ENCODE measurements at regions not wholly inside any gene's neighbourhood (a gene's known extent, or its start where the extent isn't known, plus 50 kb on each side); places are given as distances from the start of the nearest gene placed in this dataset.

DNA sequence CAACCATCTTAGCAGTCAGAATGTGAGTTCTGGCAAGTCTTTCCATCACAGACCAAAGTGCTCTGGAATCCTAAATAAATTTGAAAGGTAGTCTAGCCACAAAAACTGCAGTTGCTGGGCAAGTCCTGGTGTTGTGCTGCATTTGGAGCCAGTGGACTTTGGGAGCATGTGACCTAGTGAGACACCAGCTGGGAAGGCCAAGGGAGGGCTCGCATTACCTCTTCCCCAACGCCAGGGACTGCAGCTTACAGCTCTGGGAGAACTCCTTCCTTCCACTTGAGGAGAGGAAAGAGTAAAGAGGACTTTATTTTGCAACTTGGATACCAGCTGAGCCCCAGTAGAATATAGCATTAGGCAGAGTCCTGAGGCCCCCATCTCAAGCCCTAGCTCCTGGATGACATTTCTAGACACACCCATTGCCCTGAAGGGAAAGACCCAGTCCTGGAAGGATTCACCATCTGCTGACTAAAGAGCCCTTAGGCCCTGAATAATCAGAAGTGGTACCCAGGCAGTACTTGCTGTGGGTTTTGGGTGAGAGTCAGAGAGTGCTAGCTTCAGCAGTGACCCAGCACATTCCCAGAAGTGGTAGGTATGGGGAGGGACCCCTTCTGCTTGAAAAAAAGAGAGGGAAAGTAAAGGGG lies 190.7 kb downstream of the NUF2 start:
- Mint-ChIP-seq H3K27ac (no peak overlapping the region), H3K27me3 (no peaks in the 10 kb centered on the region), H3K4me1 (no peaks in the 10 kb centered on the region), H3K36me3 (no peaks in the 10 kb centered on the region), H3K9me3 (peaks cover 3 to 15% (median 6%) of the 10 kb centered on the region in 3 donors), H3K4me3 (no peak overlapping the region)
- Histone ChIP-seq H3K27ac (ENCODE audit: low read length) (no peak overlapping the region), H3K4me1 (ENCODE audit: control insufficient read depth in 1 of 2, extremely low read depth in 1 of 2, insufficient read depth in 2 of 2, low read length in 2 of 2) (no peaks in the 10 kb centered on the region), H3K36me3 (ENCODE audit: control insufficient read depth in 2 of 2, extremely low read depth in 1 of 2, insufficient read depth in 1 of 2, low read length in 1 of 2) (no peaks in the 10 kb centered on the region), H3K9me3 (no peaks in the 10 kb centered on the region), H3K4me3 (ENCODE audit: control insufficient read depth in 1 of 2, extremely low read depth in 1 of 2, low read length in 1 of 2) (no peak overlapping the region), H3K27me3 (replicated peaks in 1 of 2; ENCODE audit: control insufficient read depth in 2 of 2, extremely low read depth in 1 of 2, insufficient read depth in 2 of 2, low read length in 1 of 2) (no peaks in the 10 kb centered on the region)
- WGBS (ENCODE audit: insufficient coverage) = no CpG with 5 or more reads among the region's 2 CpGs
- ATAC-seq (replicated peaks in 1 of 4) = no peak
- ChIA-PET CTCF (no interaction called here), POLR2A (no interaction called here)
- no peak for DNase-seq

DNA sequence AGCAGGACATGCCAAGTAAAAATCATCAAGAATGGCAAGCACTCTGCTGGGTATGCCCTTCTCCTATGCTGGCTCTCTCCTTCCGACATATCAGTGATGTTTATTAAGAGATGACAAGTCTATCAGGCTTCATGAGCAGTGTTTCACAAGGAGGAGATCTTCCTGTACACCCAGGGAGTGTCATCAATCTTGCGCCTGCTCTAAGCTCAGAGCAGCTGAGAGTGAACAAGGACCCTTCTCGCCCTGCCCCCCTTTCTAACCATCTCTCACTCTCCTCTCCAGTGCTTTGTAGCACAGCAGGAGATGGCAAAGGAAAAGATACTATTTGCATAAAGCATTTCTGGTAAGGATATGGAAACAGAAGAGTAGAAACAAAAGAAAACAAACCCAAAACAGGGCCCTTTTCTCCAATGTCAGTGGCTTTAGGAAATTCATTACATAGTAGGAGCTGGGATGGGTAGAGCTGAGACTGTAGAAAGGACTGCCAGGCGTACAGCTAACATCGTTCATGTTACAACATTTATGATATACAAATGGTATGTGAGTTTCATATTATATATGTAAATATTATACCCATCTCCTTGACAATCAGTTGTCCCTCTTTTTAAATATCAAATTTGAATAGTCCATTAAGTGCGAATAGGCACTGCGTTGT lies 201.7 kb downstream of the NUF2 start:
- Histone ChIP-seq H3K27me3 (replicated peaks in 1 of 2; ENCODE audit: control insufficient read depth in 2 of 2, extremely low read depth in 1 of 2, insufficient read depth in 2 of 2, low read length in 1 of 2) (no peaks in the 10 kb centered on the region), H3K36me3 (ENCODE audit: control insufficient read depth in 2 of 2, extremely low read depth in 1 of 2, insufficient read depth in 1 of 2, low read length in 1 of 2) (no peaks in the 10 kb centered on the region), H3K4me1 (ENCODE audit: control insufficient read depth in 1 of 2, extremely low read depth in 1 of 2, insufficient read depth in 2 of 2, low read length in 2 of 2) (no peaks in the 10 kb centered on the region), H3K9me3 (no peaks in the 10 kb centered on the region), H3K27ac (ENCODE audit: low read length) (no peak overlapping the region), H3K4me3 (ENCODE audit: control insufficient read depth in 1 of 2, extremely low read depth in 1 of 2, low read length in 1 of 2) (no peak overlapping the region)
- POLR2A ChIA-PET = no interaction called here
- Mint-ChIP-seq H3K9me3 (peaks cover 0 to 3% (median 2%) of the 10 kb centered on the region in 3 donors), H3K4me3 (no peak overlapping the region), H3K27me3 (peaks cover 2 to 3% of the 10 kb centered on the region in 2 donors), H3K27ac (no peak overlapping the region), H3K4me1 (no peaks in the 10 kb centered on the region), H3K36me3 (no peaks in the 10 kb centered on the region)
- ATAC-seq (replicated peaks in 1 of 4) (no peak), DNase-seq (no peak)
- CTCF ChIA-PET = no interaction called here
- 100% methylated on average over 1 of the region's 7 CpGs for WGBS (ENCODE audit: insufficient coverage)

DNA sequence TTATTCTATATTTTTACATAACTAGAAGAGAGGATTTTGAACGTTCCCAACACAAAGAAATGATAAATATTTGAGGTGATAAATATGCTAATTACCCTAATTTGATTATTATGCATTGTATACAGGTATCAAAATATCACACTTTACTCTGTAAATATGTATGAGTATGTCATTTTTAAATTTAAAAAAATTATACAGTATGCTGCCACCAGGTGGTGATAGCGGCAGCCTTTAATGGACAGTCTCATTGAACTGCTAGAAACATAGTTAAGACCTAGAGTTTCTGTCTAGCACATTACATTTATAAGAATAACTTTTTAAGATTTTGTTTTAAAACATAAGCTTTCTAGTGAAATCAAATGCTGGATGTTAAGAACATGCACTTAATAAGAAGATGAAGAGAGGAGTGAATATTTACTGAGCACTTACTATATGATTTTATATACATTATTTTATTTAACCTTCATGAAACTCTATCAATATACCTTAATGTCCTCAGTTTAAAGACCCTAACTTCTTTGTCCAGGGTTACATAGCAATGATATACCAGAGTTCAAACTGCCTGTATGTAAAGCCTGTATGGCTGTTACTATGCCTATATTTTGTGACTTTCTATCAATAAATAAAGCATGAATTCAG lies 207.1 kb downstream of the NUF2 start:
- DNase-seq (peak in 1 of 35 experiments; percentile 1), ATAC-seq (replicated peaks in 1 of 4) (no peak)
- Histone ChIP-seq H3K36me3 (ENCODE audit: control insufficient read depth in 2 of 2, extremely low read depth in 1 of 2, insufficient read depth in 1 of 2, low read length in 1 of 2) (no peaks in the 10 kb centered on the region), H3K4me3 (ENCODE audit: control insufficient read depth in 1 of 2, extremely low read depth in 1 of 2, low read length in 1 of 2) (no peak overlapping the region), H3K9me3 (no peaks in the 10 kb centered on the region), H3K4me1 (ENCODE audit: control insufficient read depth in 1 of 2, extremely low read depth in 1 of 2, insufficient read depth in 2 of 2, low read length in 2 of 2) (no peaks in the 10 kb centered on the region), H3K27me3 (replicated peaks in 1 of 2; ENCODE audit: control insufficient read depth in 2 of 2, extremely low read depth in 1 of 2, insufficient read depth in 2 of 2, low read length in 1 of 2) (no peaks in the 10 kb centered on the region), H3K27ac (ENCODE audit: low read length) (no peak overlapping the region)
- CTCF ChIA-PET = no interaction called here
- POLR2A ChIA-PET = no interaction called here
- H3K27me3 Mint-ChIP-seq = peaks cover 3 to 4% of the 10 kb centered on the region in 2 donors
- H3K27ac Mint-ChIP-seq = no peak overlapping the region
- no CpG with 5 or more reads among the region's 2 CpGs for WGBS (ENCODE audit: insufficient coverage)
- no peak overlapping the region for H3K4me3 Mint-ChIP-seq
- no peaks in the 10 kb centered on the region for H3K4me1 Mint-ChIP-seq
- H3K9me3 Mint-ChIP-seq = peaks cover 0 to 2% (median 2%) of the 10 kb centered on the region in 3 donors
- no peaks in the 10 kb centered on the region for H3K36me3 Mint-ChIP-seq

DNA sequence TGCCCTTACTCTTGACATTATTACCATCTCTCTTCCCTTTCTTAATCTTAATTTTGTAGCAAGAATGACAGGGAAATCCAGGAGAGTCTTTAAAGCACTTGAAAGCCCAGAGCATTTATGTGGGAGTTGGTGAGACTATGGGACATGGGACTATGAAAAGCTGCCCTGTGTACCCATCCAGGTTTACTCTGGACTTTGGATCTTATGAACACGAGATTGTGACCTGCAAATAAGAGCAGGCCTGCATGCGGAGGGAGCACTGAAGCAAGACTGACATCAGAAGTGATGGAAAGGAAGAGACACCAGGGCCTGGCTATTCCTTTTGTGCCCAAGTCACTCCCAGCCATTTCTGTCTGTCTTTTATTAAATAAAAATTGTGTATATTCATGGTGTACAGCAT lies 209.6 kb downstream of the NUF2 start:
- no peak for DNase-seq
- Mint-ChIP-seq H3K4me1 (no peaks in the 10 kb centered on the region), H3K9me3 (peaks cover 0 to 7% (median 3%) of the 10 kb centered on the region in 3 donors), H3K27ac (no peak overlapping the region), H3K36me3 (no peaks in the 10 kb centered on the region), H3K27me3 (peaks cover under 1 to 4% of the 10 kb centered on the region in 2 donors), H3K4me3 (no peak overlapping the region)
- H3K27ac ChIP-seq (ENCODE audit: low read length) = no peak overlapping the region
- WGBS (ENCODE audit: insufficient coverage) = 14% methylated on average over 1 of the region's 2 CpGs
- POLR2A ChIA-PET = no interaction called here
- no peaks in the 10 kb centered on the region for H3K36me3 ChIP-seq (ENCODE audit: control insufficient read depth in 2 of 2, extremely low read depth in 1 of 2, insufficient read depth in 1 of 2, low read length in 1 of 2)
- H3K4me3 ChIP-seq (ENCODE audit: control insufficient read depth in 1 of 2, extremely low read depth in 1 of 2, low read length in 1 of 2) = no peak overlapping the region
- CTCF ChIA-PET = no interaction called here
- no peaks in the 10 kb centered on the region for H3K27me3 ChIP-seq (replicated peaks in 1 of 2; ENCODE audit: control insufficient read depth in 2 of 2, extremely low read depth in 1 of 2, insufficient read depth in 2 of 2, low read length in 1 of 2)
- no peaks in the 10 kb centered on the region for H3K9me3 ChIP-seq
- ATAC-seq (replicated peaks in 1 of 4) = no peak
- H3K4me1 ChIP-seq (ENCODE audit: control insufficient read depth in 1 of 2, extremely low read depth in 1 of 2, insufficient read depth in 2 of 2, low read length in 2 of 2) = no peaks in the 10 kb centered on the region

DNA sequence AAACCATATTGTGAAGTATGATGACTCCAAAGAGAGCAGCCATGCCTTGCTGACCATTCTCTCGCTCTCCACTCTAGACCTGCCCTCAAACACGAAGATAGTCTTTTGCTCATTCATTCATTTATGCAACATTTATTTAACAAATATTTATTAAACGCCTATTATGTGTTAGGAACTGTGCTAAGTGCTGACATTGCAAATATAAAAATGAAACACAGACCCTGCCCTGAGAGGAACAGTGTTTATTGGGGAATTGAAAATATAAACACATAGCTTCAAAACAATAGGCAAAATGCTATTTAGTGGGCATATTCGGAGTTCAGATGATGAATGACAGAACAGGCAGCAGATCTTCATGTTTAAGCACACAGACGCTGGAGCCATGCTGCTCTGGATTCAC lies 213.6 kb downstream of the NUF2 start:
- H3K4me1 Mint-ChIP-seq = no peaks in the 10 kb centered on the region
- no peak overlapping the region for H3K4me3 Mint-ChIP-seq
- H3K27me3 ChIP-seq (replicated peaks in 1 of 2; ENCODE audit: control insufficient read depth in 2 of 2, extremely low read depth in 1 of 2, insufficient read depth in 2 of 2, low read length in 1 of 2) = no peaks in the 10 kb centered on the region
- ATAC-seq (replicated peaks in 1 of 4) (no peak), DNase-seq (no peak)
- H3K27me3 Mint-ChIP-seq = peaks cover 0 to 2% of the 10 kb centered on the region in 2 donors
- ChIA-PET POLR2A (no interaction called here), CTCF (no interaction called here)
- no peak overlapping the region for H3K27ac Mint-ChIP-seq
- no peak overlapping the region for H3K27ac ChIP-seq (ENCODE audit: low read length)
- H3K36me3 Mint-ChIP-seq = no peaks in the 10 kb centered on the region
- H3K36me3 ChIP-seq (ENCODE audit: control insufficient read depth in 2 of 2, extremely low read depth in 1 of 2, insufficient read depth in 1 of 2, low read length in 1 of 2) = no peaks in the 10 kb centered on the region
- H3K4me3 ChIP-seq (ENCODE audit: control insufficient read depth in 1 of 2, extremely low read depth in 1 of 2, low read length in 1 of 2) = no peak overlapping the region
- H3K4me1 ChIP-seq (ENCODE audit: control insufficient read depth in 1 of 2, extremely low read depth in 1 of 2, insufficient read depth in 2 of 2, low read length in 2 of 2) = no peaks in the 10 kb centered on the region
- WGBS (ENCODE audit: insufficient coverage) = 20% methylated on average over 1 of the region's 5 CpGs
- H3K9me3 ChIP-seq = no peaks in the 10 kb centered on the region
- peaks cover 0 to 7% (median 3%) of the 10 kb centered on the region in 3 donors for H3K9me3 Mint-ChIP-seq

DNA sequence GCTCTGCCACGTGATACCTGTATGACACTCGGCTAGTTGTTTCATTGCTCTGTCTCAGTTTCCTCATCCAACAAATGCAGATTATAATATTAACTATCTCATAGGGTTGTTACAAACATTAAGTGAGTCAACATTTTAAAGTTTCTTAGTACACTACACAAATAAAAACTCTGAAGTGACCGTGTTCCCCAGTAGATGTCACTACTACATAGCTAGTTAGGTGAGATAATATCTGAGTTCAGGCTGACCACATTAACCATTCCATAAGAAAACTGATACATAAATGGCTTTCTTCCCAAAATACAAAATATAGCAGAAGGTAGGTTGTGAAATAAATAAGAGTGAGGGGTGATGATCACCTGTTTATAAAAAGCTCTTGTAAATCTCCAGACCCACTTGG lies 214.1 kb downstream of the NUF2 start:
- no peaks in the 10 kb centered on the region for H3K36me3 ChIP-seq (ENCODE audit: control insufficient read depth in 2 of 2, extremely low read depth in 1 of 2, insufficient read depth in 1 of 2, low read length in 1 of 2)
- H3K9me3 ChIP-seq = no peaks in the 10 kb centered on the region
- no peaks in the 10 kb centered on the region for H3K27me3 ChIP-seq (replicated peaks in 1 of 2; ENCODE audit: control insufficient read depth in 2 of 2, extremely low read depth in 1 of 2, insufficient read depth in 2 of 2, low read length in 1 of 2)
- ATAC-seq (replicated peaks in 1 of 4) = no peak
- H3K4me3 Mint-ChIP-seq = no peak overlapping the region
- peaks cover 0 to 2% of the 10 kb centered on the region in 2 donors for H3K27me3 Mint-ChIP-seq
- H3K27ac ChIP-seq (ENCODE audit: low read length) = no peak overlapping the region
- CTCF ChIA-PET = no interaction called here
- no peaks in the 10 kb centered on the region for H3K4me1 Mint-ChIP-seq
- no peaks in the 10 kb centered on the region for H3K4me1 ChIP-seq (ENCODE audit: control insufficient read depth in 1 of 2, extremely low read depth in 1 of 2, insufficient read depth in 2 of 2, low read length in 2 of 2)
- H3K4me3 ChIP-seq (ENCODE audit: control insufficient read depth in 1 of 2, extremely low read depth in 1 of 2, low read length in 1 of 2) = no peak overlapping the region
- H3K27ac Mint-ChIP-seq = no peak overlapping the region
- peaks cover 0 to 7% (median 3%) of the 10 kb centered on the region in 3 donors for H3K9me3 Mint-ChIP-seq
- no peaks in the 10 kb centered on the region for H3K36me3 Mint-ChIP-seq
- WGBS (ENCODE audit: insufficient coverage) = 100% methylated on average over 1 of the region's 3 CpGs
- POLR2A ChIA-PET = no interaction called here
- DNase-seq = no peak
